ENCODE measurements at regions not wholly inside any gene's neighbourhood (a gene's known extent, or its start where the extent isn't known, plus 50 kb on each side); places are given as distances from the start of the nearest gene placed in this dataset.

GRCh38 chr4:111499291-111499690 lies 646.0 kb upstream of the FAM241A start:
- no peak for FAIRE-seq

GRCh38 chr4:111499706-111500105 lies 645.5 kb upstream of the FAM241A start:
- Histone ChIP-seq H3K36me3 (ENCODE audit: control insufficient read depth in 2 of 2, extremely low read depth in 1 of 2, insufficient read depth in 2 of 2, low read length in 2 of 2) (no peaks in the 10 kb centered on the region), H3K9ac (ENCODE audit: control insufficient read depth, extremely low read depth, insufficient read depth, low read length) (no peak overlapping the region), H3K4me3 (ENCODE audit: control insufficient read depth in 2 of 3, extremely low read depth in 1 of 3, insufficient read depth in 2 of 3, low read depth in 1 of 3, low read length in 3 of 3) (no peak overlapping the region), H3K9me1 (ENCODE audit: control insufficient read depth, extremely low read depth, insufficient read depth, low read length) (no peaks in the 10 kb centered on the region), H3K4me1 (ENCODE audit: control insufficient read depth, extremely low read depth, insufficient read depth, low read length) (no peaks in the 10 kb centered on the region), H3K27ac (ENCODE audit: control insufficient read depth, insufficient read depth, low read length) (no peak overlapping the region), H4K20me1 (ENCODE audit: control insufficient read depth, extremely low read depth, insufficient read depth, low read length) (no peaks in the 10 kb centered on the region), H3K4me2 (ENCODE audit: control insufficient read depth, extremely low read depth, insufficient read depth, low read depth, low read length) (no peak overlapping the region), H3K9me3 (ENCODE audit: control insufficient read depth, low read depth, low read length) (no peaks in the 10 kb centered on the region), H2AFZ (ENCODE audit: control insufficient read depth, low read length) (no peak overlapping the region), H3K79me2 (ENCODE audit: control insufficient read depth, insufficient read depth, low read length) (no peaks in the 10 kb centered on the region), H3K27me3 (ENCODE audit: control insufficient read depth, extremely low read depth, insufficient read depth, low read length) (no peaks in the 10 kb centered on the region)
- no peak for FAIRE-seq
- DNase-seq (ENCODE audit: low read depth, low spot score), result no peak
- TF ChIP-seq CTCF (optimal IDR thresholded peaks at IDR 0.05 in 1 of 3, IDR thresholded peaks at IDR 0.05 in 1 of 3, conservative IDR thresholded peaks at IDR 0.05 in 1 of 3; ENCODE audit: extremely low read depth in 1 of 3, insufficient read depth in 2 of 3, low read length in 3 of 3) (no peak), EZH2 (IDR thresholded peaks at IDR 0.05; ENCODE audit: low read length) (no peak)
- dilution Hi-C loops (cut with MboI; ENCODE audit: extremely low pct_ligation_motif_present, low sequenced_read_pairs), result no loop called here

More at GRCh38 chr4:111499291-111499690, 646.0 kb upstream of the FAM241A start:
- Histone ChIP-seq H2AFZ (ENCODE audit: control insufficient read depth, low read length) (no peak overlapping the region), H3K9me3 (ENCODE audit: control insufficient read depth, low read depth, low read length) (no peaks in the 10 kb centered on the region), H3K9me1 (ENCODE audit: control insufficient read depth, extremely low read depth, insufficient read depth, low read length) (no peaks in the 10 kb centered on the region), H3K79me2 (ENCODE audit: control insufficient read depth, insufficient read depth, low read length) (no peaks in the 10 kb centered on the region), H3K36me3 (ENCODE audit: control insufficient read depth in 2 of 2, extremely low read depth in 1 of 2, insufficient read depth in 2 of 2, low read length in 2 of 2) (no peaks in the 10 kb centered on the region), H3K4me1 (ENCODE audit: control insufficient read depth, extremely low read depth, insufficient read depth, low read length) (no peaks in the 10 kb centered on the region), H3K27me3 (ENCODE audit: control insufficient read depth, extremely low read depth, insufficient read depth, low read length) (no peaks in the 10 kb centered on the region), H3K27ac (ENCODE audit: control insufficient read depth, insufficient read depth, low read length) (no peak overlapping the region), H4K20me1 (ENCODE audit: control insufficient read depth, extremely low read depth, insufficient read depth, low read length) (no peaks in the 10 kb centered on the region), H3K4me3 (ENCODE audit: control insufficient read depth in 2 of 3, extremely low read depth in 1 of 3, insufficient read depth in 2 of 3, low read depth in 1 of 3, low read length in 3 of 3) (no peak overlapping the region), H3K4me2 (ENCODE audit: control insufficient read depth, extremely low read depth, insufficient read depth, low read depth, low read length) (no peak overlapping the region), H3K9ac (ENCODE audit: control insufficient read depth, extremely low read depth, insufficient read depth, low read length) (no peak overlapping the region)
- no peak for DNase-seq (ENCODE audit: low read depth, low spot score)
- dilution Hi-C loops (cut with MboI; ENCODE audit: extremely low pct_ligation_motif_present, low sequenced_read_pairs), result no loop called here
- TF ChIP-seq CTCF (optimal IDR thresholded peaks at IDR 0.05 in 1 of 3, IDR thresholded peaks at IDR 0.05 in 1 of 3, conservative IDR thresholded peaks at IDR 0.05 in 1 of 3; ENCODE audit: extremely low read depth in 1 of 3, insufficient read depth in 2 of 3, low read length in 3 of 3) (no peak), EZH2 (IDR thresholded peaks at IDR 0.05; ENCODE audit: low read length) (no peak)

All from keratinocyte (primary cell).